ENCODE measurements at regions not wholly inside any gene's neighbourhood (a gene's known extent, or its start where the extent isn't known, plus 50 kb on each side); places are given as distances from the start of the nearest gene placed in this dataset.

GRCh38 chr5:85647349-85648127, 970.2 kb upstream of the COX7C start (continued):
- TF ChIP-seq ZBTB2 (CRISPR knock-in tag; IDR thresholded peaks at IDR 0.05; ENCODE audit: low read depth) (no peak), IRF9 (CRISPR knock-in tag; IDR thresholded peaks at IDR 0.05; ENCODE audit: borderline replicate concordance) (no peak), TP53 (CRISPR knock-in tag; conservative IDR thresholded peaks at IDR 0.05) (no peak), ZNF12 (CRISPR knock-in tag; IDR thresholded peaks at IDR 0.05) (no peak), ZNF275 (CRISPR knock-in tag; IDR thresholded peaks at IDR 0.05; ENCODE audit: borderline replicate concordance) (no peak)
- TF ChIP-seq, protein P1, sequence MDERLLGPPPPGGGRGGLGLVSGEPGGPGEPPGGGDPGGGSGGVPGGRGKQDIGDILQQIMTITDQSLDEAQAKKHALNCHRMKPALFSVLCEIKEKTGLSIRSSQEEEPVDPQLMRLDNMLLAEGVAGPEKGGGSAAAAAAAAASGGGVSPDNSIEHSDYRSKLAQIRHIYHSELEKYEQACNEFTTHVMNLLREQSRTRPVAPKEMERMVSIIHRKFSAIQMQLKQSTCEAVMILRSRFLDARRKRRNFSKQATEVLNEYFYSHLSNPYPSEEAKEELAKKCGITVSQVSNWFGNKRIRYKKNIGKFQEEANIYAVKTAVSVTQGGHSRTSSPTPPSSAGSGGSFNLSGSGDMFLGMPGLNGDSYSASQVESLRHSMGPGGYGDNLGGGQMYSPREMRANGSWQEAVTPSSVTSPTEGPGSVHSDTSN (CRISPR knock-in tag; IDR thresholded peaks at IDR 0.05): no peak

DNA sequence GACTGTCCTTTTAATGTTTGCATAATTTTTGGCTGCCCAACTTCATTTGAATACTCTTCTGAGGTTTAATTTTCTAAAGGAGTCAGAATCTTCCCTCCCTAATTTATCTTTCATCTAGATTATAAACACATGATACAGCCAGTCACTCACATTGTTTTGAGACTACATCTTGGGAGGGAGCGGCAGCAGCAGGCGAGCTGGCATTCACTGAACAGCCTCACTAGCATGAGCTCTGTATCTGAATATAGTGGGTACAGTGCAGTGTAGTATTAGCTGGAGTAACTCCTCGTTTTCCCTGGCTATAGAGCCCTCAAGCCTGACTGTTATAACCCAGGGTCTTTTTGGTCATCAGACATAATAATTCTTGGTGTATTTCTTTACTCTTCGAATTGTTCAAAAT, 969.2 kb upstream of the COX7C start:
- POLR2A ChIA-PET: no interaction called here
- 16% methylated on average over 4 of the region's 4 CpGs for WGBS (ENCODE audit: low lambda C conversion rate)
- H3K4me2 ChIP-seq (ENCODE audit: low read depth, low read length): no peak overlapping the region
- H4K20me1 ChIP-seq (ENCODE audit: insufficient read depth, low read length): no peaks in the 10 kb centered on the region
- no peak overlapping the region for H3K9ac ChIP-seq (ENCODE audit: insufficient read depth, low read depth, low read length)
- TF ChIP-seq ZKSCAN8 (CRISPR knock-in tag; IDR thresholded peaks at IDR 0.05; ENCODE audit: borderline replicate concordance) (no peak), ZNF335 (CRISPR knock-in tag; IDR thresholded peaks at IDR 0.05) (no peak)
- no peak for FAIRE-seq
- no peak overlapping the region for H3K27ac ChIP-seq (ENCODE audit: extremely low read length, insufficient read depth, low read length)
- intact Hi-C loops (cut with micrococcal nuclease; ENCODE audit: unreplicated experiment) (no loop called here), in situ Hi-C loops (cut with HindIII; ENCODE audit: extremely low pct_ligation_motif_present, low pct_unique_long_range_greater_than_20kb) (no loop called here)
- H3K9me3 ChIP-seq (ENCODE audit: low read length): no peaks in the 10 kb centered on the region
- H3K27me3 ChIP-seq (ENCODE audit: control insufficient read depth in 1 of 2, insufficient read depth in 2 of 2, low read length in 2 of 2): no peaks in the 10 kb centered on the region
- no peak for DNase-seq (ENCODE audit: low spot score)
- no peak for ATAC-seq
- H3K4me1 ChIP-seq (ENCODE audit: insufficient read depth, low read length): no peaks in the 10 kb centered on the region
- no peak overlapping the region for H2AFZ ChIP-seq (ENCODE audit: low read length)
- no peaks in the 10 kb centered on the region for H3K79me2 ChIP-seq (ENCODE audit: insufficient read depth, low read length)
- no TSS peak for BruUV-seq (replicated peaks)
- H3K36me3 ChIP-seq (replicated peaks in 1 of 2; ENCODE audit: control insufficient read depth in 1 of 2, insufficient read depth in 2 of 2, low read length in 2 of 2): no peaks in the 10 kb centered on the region
- CTCF ChIA-PET (ENCODE audit: low intra/inter-chr PET ratio, low total read pairs): no interaction called here
- H3K4me3 ChIP-seq (replicated peaks in 1 of 3; ENCODE audit: insufficient read depth in 1 of 3, low read depth in 2 of 3, low read length in 3 of 3): no peak overlapping the region

Measured in HepG2 (cell line).